KMS-11 (cell line): ENCODE measurements at regions not wholly inside any gene's neighbourhood (a gene's known extent, or its start where the extent isn't known, plus 50 kb on each side); places are given as distances from the start of the nearest gene placed in this dataset.

Source experiments
- H2AFZ ChIP-seq: fragments of 200-600 bp; sonication (generic); 2 replicates; pipeline ENCODE4 v1.6.1; 2016; ENCODE audit warnings: antibody characterized with exemption, mixed run types, low read depth
- H3K27ac ChIP-seq: fragments of 200-600 bp; sonication (generic); 2 replicates; pipeline ENCODE4 v1.6.1; 2016; ENCODE audit warnings: mild to moderate bottlenecking, mixed run types
- H3K27me3 ChIP-seq: fragments of 200-600 bp; sonication (generic); 2 replicates; pipeline ENCODE4 v1.6.1; 2017; ENCODE audit warnings: mild to moderate bottlenecking, low read depth, mixed run types, moderate library complexity; ENCODE audit not compliant: insufficient read depth
- H3K36me3 ChIP-seq: fragments of 200-600 bp; sonication (generic); 2 replicates; pipeline ENCODE4 v1.6.1; 2017; ENCODE audit warnings: mild to moderate bottlenecking, mixed run types; ENCODE audit not compliant: insufficient read depth
- H3K4me1 ChIP-seq: fragments of 200-600 bp; sonication (generic); 2 replicates; pipeline ENCODE4 v1.6.1; 2016; ENCODE audit warnings: mild to moderate bottlenecking, low read depth, mixed run types; ENCODE audit not compliant: poor library complexity, severe bottlenecking
- H3K4me2 ChIP-seq: fragments of 200-600 bp; sonication (generic); 2 replicates; pipeline ENCODE4 v1.7.0; 2016; ENCODE audit warnings: mild to moderate bottlenecking, mixed run types
- H3K4me3 ChIP-seq: fragments of 200-600 bp; sonication (generic); IDR thresholded peaks from 2 replicates; pipeline ENCODE4 v1.6.1; 2017; ENCODE audit warnings: low read depth, low read length, mixed read lengths; ENCODE audit not compliant: insufficient read depth
- H3K79me2 ChIP-seq: fragments of 200-600 bp; sonication (generic); 2 replicates; pipeline ENCODE4 v1.6.1; 2016; ENCODE audit warnings: low read depth, mixed run types; ENCODE audit not compliant: insufficient read depth
- H3K9ac ChIP-seq: fragments of 200-600 bp; sonication (generic); 2 replicates; pipeline ENCODE4 v1.6.1; 2016; ENCODE audit warnings: mild to moderate bottlenecking, mixed run types
- H4K20me1 ChIP-seq: fragments of 200-600 bp; sonication (generic); 2 replicates; pipeline ENCODE4 v1.6.1; 2016; ENCODE audit warnings: mild to moderate bottlenecking, mixed run types; ENCODE audit not compliant: insufficient read depth
- CTCF ChIP-seq: fragments of 200-600 bp; sonication (generic); conservative IDR thresholded peaks from 2 replicates; pipeline ENCODE4 v1.6.1; 2017; ENCODE audit warnings: low read depth, mild to moderate bottlenecking, antibody characterized with exemption, low read length, moderate library complexity, mixed read lengths

DNA sequence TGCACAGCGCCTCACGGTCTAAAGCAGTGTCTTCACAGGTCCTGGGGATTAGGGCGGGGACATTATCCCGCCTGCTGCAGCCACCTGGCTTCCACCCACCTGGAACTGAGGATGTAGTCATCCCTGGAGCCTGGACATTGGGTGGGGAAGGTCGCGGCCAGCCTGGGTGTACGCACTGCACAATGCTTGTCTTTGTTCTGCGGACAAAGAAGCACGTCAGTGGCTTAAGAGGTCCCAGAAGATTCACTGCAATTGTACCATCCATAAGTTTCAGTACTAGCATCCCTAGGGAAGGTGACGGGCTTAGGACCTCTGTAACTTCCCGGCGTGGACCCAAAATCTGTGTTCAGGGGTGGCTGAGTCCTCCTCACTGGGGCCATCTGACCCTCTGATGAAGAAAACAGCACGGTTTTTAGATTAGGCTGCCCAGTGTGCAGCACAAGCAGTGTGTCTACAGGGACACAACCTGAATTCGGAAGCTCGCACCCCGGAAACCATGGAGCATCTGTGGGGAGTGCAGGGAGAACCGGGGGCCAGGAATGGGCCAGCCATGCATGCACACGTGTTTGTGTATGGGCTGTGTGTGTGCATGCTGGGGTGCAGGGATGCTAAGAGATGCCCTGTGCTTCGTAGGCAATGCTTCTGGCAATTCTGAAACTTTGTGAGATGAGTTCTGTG lies 342.6 kb upstream of the B3GAT1 start:
- TF ChIP-seq CTCF = no peak
- Histone ChIP-seq H3K9ac (no peak overlapping the region), H3K27me3 (no peaks in the 10 kb centered on the region)

DNA sequence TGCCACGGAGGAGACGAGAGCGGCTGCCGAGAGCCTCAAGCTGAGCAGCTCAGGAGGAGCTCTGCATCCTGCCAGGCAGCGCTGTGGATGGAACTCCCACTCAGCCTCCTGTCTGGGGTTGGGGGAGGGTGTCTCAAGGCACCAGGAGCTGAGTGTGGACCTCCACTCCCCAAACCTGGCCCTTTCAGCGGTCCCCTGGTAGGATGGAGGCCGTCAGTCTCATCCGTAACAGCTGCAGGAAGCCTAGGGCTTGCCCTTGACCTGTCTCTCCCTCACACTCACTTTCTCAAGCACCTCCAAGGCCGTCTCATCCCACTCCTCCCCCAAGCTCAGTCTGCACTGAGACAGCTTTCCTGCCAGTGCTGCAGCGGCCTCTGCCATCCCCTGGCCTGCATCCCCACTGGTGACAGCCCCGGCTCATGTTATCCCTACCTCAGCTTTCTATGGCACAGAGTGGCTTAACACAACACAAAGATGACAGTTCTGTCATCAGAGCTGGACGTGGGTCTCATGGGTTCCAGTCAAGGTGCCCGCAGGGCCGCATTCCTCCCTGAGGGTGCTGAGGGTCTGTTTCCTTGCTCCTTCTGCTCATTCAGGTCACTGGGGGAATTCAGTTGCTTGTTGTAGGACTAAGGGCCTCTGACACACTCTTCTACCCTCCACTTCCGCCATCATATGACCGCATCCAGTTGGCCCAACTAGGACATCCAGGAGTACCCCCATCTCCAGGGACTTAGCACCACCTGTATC lies 341.9 kb upstream of the B3GAT1 start:
- Histone ChIP-seq H3K4me2 (no peak overlapping the region), H3K4me1 (no peaks in the 10 kb centered on the region), H3K9ac (no peak overlapping the region), H3K27ac (no peak overlapping the region), H4K20me1 (no peaks in the 10 kb centered on the region), H2AFZ (no peak overlapping the region), H3K27me3 (no peaks in the 10 kb centered on the region), H3K4me3 (no peak overlapping the region), H3K79me2 (no peaks in the 10 kb centered on the region), H3K36me3 (no peaks in the 10 kb centered on the region)
- TF ChIP-seq CTCF = no peak

More for the DNA sequence above, 342.6 kb upstream of the B3GAT1 start:
- no peak overlapping the region for H2AFZ ChIP-seq
- H3K79me2 ChIP-seq = no peaks in the 10 kb centered on the region
- H3K27ac ChIP-seq = no peak overlapping the region
- H3K4me2 ChIP-seq = no peak overlapping the region
- H3K36me3 ChIP-seq = no peaks in the 10 kb centered on the region
- H4K20me1 ChIP-seq = no peaks in the 10 kb centered on the region
- no peaks in the 10 kb centered on the region for H3K4me1 ChIP-seq
- no peak overlapping the region for H3K4me3 ChIP-seq

DNA sequence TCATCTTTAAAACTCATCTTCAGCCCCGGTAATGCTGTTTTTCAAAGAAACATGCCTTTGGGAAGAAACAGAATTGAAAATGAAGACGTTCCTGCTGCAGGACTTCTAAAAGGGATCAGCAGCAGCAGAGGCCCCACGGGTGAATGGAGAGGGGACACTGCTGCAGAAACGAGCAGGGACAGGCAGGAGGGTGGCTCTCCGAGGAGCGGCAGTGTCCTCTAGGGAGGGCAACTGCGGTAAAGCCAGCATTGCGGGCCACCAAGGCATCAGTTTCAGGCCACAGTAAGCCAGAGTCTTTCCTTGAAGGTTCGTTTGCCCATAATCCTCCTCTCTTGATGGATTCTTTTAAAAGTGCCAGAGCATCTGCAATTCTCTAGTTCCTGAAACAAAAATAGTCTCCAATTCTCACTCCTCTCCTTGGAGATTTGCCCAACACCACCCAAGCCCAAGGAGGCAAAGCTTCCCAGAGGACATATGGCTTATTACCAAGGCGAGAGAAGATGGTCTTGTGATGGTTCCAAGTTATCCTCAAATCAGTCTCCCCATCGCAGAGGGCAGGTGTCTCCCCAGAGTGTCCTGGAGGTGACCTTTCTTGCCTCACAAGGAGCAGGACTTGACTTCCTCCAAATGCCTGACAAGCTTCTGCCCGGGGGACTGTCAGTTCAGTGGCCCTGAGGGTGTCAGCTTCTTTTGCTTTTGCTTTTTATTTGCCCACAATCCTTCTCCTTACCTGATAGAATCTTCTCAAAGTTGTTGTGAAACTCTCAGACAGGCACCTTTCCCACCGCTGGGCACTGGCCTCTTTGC lies 341.1 kb upstream of the B3GAT1 start:
- H4K20me1 ChIP-seq = no peaks in the 10 kb centered on the region
- H3K27me3 ChIP-seq = no peaks in the 10 kb centered on the region
- no peaks in the 10 kb centered on the region for H3K79me2 ChIP-seq
- H3K4me2 ChIP-seq = no peak overlapping the region
- H2AFZ ChIP-seq = no peak overlapping the region
- H3K9ac ChIP-seq = no peak overlapping the region
- no peak overlapping the region for H3K4me3 ChIP-seq
- TF ChIP-seq CTCF = no peak
- H3K36me3 ChIP-seq = no peaks in the 10 kb centered on the region
- no peaks in the 10 kb centered on the region for H3K4me1 ChIP-seq
- no peak overlapping the region for H3K27ac ChIP-seq

- Histone ChIP-seq H3K9ac (no peak overlapping the region), H3K36me3 (no peaks in the 10 kb centered on the region), H3K27ac (no peak overlapping the region), H3K4me3 (no peak overlapping the region), H2AFZ (no peak overlapping the region), H3K4me1 (no peaks in the 10 kb centered on the region), H3K4me2 (no peak overlapping the region), H4K20me1 (no peaks in the 10 kb centered on the region), H3K79me2 (no peaks in the 10 kb centered on the region), H3K27me3 (no peaks in the 10 kb centered on the region)
- no peak for TF ChIP-seq CTCF
These were observed 340.5 kb upstream of the B3GAT1 start for GRCh38 chr11:134752526-134752925.
